Non-pigmented ciliary epithelial cell (primary cell): ENCODE measurements at regions not wholly inside any gene's neighbourhood (a gene's known extent, or its start where the extent isn't known, plus 50 kb on each side); places are given as distances from the start of the nearest gene placed in this dataset.
A peak's percentile ranks its signal among the peaks of the same experiment; 100 is the strongest.

Experiments
- DNase-seq: peaks from one replicate; pipeline ENCODE4 v3.0.0-alpha.2; 2010; ENCODE audit warnings: low read depth

- no peak for DNase-seq
Measured at GRCh38 chr9:107431461-107431860, 58.1 kb downstream of the KLF4 start.

GRCh38 chr9:107430071-107430470, 59.5 kb downstream of the KLF4 start:
- DNase-seq, result no peak

GRCh38 chr9:107426126-107426525, 63.4 kb downstream of the KLF4 start:
- no peak for DNase-seq

DNA sequence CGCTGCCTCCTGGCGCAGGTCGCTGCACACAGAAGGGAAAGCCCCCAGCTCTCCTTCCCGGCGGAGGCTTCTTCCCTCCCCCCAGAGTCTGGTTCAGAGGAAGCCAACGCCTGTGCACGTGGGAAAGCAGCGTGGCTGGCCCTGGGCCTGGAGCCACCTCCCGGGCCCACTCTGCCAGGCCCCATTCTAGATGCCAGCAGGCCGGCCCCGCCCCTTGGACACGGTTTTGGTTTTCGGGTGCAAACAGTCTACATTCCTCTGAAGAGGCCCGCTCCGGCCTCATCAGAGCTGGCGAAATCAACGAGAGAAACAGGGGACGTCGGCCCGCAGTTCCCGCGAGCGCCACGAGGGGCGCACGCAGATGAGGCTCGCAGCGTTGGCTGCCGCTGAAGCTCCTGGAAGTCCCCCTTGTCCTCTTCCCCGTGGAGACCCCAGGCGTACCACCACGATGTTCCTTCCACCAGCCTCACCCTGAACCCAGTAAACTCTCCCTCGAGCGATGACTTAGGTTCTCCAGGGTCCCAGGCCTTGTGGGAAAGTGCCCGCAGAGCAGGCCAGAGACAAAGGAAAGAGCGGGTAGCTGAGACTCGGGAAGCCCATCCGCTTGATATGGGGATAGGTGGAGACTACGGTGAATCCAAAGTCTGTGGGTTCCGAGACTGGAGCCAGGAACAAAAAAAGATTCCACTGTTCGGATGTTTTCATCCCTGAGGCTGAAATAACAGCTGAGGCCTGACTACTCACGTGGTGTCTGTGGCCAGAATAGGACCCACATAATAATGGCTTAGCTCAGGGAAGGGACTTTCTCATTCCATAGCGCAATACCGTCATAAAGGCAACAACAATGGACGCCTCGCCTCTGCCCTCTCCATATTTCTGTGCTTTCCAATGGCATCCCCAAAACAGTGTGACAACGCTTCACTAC, 64.2 kb downstream of the KLF4 start:
- DNase-seq, result no peak

GRCh38 chr9:107423540-107423939, 66.0 kb downstream of the KLF4 start:
- no peak for DNase-seq

DNA sequence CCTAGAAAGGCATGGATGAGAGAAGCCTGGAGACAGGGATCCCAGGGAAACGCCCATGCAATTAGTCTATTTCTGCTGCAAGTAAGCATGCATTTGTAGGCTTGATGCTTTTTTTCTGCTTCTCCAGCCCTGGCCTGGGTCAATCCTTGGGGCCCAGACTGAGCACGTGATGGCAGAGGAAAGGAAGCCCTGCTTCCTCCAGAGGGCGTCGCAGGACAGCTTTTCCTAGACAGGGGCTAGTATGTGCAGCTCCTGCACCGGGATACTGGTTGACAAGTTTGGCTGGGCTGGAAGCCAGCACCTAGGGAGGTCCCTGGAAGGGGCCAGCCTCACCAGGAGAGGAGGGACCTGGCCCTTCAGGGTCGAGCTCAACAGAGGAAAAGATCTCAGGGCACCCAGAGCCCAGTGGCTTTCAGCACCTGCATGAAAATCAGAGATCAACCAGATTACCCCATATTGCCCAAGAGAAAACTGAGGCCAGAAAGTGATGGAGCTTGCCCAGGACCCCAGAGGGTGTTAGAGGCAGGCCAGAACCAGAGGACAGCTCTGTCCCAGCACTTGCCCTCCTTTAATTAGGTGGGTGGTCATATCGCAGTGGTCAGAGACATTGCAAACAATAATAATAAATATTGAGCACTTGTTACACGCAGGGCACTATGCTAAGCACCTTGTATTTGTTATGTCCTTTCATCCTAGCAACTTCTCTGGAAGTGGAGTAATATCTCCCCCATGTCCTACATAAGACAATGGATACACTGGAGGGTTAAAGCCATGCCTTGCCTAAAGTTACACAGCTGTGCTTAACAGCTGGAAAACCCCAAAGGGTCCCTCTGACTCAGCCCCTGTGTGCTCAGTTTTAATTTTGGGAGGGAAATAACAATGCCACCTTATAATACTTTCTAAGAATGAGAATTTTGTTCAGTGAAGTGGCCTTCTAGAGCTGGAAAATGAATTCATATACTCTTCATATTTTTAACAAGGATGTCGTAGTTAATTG, 67.1 kb downstream of the KLF4 start:
- peak; percentile 18 for DNase-seq

GRCh38 chr9:107410420-107410819, 79.1 kb downstream of the KLF4 start:
- DNase-seq, result no peak

DNA sequence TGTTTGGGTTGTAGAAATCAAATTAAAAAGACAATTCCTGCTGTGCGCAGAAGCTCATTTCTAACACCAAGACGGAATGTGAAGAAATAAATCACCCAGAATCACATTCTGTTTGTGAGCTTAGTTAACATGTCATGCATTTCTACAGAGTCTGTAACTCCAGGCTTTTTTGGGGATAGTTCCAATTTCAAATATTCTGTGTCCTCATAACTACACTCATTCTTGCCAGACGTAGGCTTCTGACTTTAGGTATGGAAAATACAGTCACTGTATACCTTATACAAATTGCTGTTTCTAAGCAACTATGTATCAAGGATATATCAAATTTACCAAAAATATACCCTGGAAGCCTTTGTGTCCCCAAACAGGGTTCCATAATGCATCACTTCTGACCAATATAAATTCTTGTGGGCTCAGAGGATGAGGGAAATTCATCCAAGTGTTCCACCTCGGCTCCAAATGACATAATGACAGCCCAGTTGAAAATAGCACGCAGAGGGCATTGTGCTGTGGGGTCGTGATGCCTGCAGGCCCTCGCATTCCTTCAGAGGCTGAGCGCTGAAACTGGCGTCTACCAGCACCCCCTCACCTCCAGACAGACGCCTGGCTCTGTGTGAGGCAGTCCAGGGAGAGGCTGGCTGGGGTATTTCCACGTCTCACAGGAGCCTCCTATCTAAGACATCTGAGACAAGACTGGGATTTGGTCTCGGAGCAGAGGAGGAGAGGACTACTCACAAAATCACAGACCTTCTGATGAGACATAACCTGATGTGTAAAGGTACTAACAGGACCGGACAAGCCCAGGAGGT, 79.8 kb downstream of the KLF4 start:
- DNase-seq, result no peak

DNA sequence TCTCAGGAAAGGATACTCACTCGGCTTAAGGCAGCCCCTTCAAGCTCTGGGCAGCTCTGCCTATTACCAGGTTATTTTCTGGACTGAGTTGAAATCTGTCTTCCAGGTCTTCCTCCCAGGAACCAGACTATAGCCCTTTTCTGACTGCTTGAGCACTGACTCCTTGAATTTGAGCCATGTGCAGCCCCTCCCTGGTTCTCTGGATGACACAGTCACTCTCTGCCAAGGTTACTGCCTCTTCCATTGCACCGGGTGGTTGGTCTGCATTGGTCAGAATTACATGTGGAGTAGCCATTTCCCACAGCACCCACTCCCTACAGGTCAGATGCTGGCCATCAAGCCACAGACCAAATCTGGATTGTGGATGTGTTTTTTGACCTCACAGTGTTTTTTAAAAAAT, 81.9 kb downstream of the KLF4 start:
- no peak for DNase-seq

- no peak for DNase-seq
Measured at GRCh38 chr9:107405511-107405910, 84.1 kb downstream of the KLF4 start.

DNA sequence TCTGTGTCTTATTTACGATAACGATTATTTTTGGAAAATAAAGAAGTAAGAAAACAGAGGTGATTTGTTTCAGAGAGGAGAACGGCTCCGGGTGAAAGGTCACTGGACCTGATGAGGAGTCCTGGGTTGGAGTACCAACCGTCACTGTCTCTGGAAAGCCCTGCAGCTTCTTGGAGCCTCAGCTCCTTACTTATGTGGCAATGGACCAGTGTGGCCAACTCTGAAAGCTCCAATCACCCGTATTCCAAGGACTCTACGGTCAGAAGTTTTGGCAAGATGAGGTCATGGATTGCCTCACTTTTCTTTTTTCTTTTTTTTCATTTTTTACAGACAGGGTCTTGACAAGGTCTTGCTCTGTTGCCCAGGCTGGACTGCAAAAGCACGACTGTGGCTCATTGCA, 84.8 kb downstream of the KLF4 start:
- no peak for DNase-seq

- DNase-seq, result no peak
Measured at GRCh38 chr9:107404161-107404560, 85.4 kb downstream of the KLF4 start.

DNA sequence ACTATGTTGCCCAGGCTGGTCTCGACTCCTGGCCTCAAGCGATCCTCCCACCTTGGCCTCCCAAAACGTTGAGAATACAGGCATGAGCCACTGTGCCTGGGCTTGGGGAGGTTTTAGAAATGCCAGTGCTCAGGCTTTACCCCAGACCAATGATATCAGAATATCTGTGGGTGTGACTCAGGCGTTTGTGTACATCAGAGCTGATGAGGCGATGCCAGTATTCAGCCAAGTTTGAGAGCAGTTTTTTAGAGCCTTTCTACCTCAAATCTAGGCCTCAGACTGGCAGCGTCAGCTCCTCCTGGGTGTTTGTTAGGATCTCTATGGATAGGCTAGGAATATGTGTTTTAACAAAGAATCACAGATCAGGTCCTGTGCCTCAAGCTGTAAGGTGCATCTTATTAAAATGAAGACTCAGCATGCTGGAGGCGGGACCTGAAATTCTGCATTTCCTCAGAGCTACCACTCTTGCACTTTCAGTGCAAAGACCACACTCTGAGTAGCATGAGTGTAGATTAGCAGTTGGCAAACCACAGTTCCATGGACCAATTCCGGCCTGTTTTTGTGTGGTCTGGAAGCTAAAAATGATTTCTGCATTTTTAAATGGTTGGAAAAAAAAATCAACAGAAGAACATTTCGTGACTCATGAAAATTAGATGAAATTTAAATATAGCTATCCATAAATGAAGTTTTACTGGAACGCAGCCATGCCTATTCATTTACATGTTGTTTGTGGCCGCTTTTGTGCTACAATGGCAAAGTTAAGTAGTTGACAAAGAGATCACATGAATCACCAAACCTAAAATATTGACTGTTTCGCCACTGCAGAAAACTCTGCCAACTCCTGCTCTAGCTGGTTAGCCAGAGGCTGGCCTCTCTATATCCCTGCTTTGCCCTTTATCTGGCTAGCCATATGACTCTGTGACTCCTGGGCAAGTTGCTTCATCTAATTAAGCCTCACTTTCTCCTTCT, 92.2 kb downstream of the KLF4 start:
- no peak for DNase-seq

DNA sequence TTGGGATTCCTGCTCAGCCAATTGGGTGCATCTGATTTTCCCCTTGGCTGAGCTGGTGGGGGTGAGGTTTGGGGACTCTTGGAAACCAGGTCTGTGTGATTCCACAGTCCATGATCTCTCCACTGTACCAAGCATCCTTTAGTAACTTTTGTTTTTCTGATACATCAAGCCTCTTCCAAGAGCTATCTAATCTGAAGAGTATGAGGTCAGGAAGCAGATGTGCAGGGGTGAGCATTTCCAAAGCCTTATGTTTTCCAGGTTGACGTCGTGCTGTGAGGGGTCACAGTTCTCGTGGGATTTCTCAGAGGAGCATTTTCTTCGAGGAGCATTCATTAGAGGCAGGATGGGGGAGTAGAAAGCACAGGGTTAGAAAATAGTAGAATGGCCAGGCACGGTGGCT, 95.3 kb downstream of the KLF4 start:
- no peak for DNase-seq

DNA sequence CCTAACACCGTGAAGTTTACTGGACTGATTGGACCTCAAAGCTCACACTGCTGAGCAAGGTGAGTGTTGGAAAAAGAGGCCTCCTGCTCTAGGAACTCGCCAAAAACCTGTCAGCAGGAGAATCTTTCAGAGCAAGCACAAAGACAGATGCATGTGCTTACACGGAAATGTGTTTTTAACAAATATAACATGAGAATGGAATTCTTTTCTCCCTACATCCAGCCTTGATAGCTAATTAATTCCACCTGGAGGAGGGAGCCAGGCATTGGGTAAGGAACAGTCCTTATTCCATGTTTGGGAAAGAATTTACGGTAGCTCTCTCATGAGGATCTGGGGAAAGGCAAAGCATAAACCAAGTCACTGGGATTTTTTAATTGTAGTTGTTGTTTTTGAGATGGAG, 98.8 kb downstream of the KLF4 start:
- DNase-seq, result no peak

GRCh38 chr9:107390279-107390678, 99.3 kb downstream of the KLF4 start:
- DNase-seq, result no peak

GRCh38 chr9:107389617-107390071, 99.9 kb downstream of the KLF4 start:
- no peak for DNase-seq

- DNase-seq, result no peak
Measured at GRCh38 chr9:107388890-107389289, 100.7 kb downstream of the KLF4 start.

DNA sequence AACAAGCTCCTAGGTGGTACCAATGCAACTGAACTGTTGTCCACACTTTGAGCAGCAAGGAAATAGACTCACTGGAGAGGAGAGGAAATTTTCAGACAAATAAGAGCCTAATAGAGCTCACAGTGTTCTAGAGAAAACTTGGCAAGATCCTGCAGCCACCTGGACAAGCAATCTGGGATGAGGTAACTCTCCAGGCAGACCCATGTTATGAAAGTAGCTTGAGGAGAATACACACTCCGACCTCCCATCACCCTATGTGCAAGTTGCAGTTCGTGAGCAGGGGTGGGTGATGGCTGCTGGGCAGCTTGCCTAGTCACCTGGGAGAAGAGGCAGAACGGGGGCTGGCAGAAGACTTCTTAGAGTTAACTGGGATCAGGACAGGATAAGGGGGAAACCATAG, 102.2 kb downstream of the KLF4 start:
- no peak for DNase-seq

DNA sequence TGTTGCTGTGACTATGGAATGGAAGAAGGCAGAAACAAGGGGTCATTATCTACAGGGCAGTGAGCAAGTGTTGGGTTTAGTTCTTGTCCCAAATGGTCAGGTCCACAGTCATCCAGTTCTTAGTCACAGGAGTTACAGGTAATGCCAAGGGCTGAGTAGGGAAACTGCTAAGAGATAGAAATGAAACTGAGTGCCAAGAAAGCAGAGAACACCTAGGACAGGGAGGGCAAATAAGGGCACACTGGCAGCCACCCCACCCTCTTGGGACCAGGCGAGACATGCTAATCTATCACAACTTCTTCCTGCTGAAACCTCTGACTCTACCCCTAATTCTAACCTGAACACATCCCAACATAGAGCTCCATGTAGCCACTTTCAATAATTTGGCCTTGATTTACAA, 103.2 kb downstream of the KLF4 start:
- DNase-seq, result no peak
